Kidney epithelial cell (primary cell): ENCODE measurements at regions not wholly inside any gene's neighbourhood (a gene's known extent, or its start where the extent isn't known, plus 50 kb on each side); places are given as distances from the start of the nearest gene placed in this dataset.

Experiments used
- DNase-seq: peaks from one replicate; pipeline ENCODE4 v3.0.0-alpha.2; 2010; ENCODE audit warnings: low read depth
- H3K27me3 ChIP-seq: 2 replicates; pipeline ENCODE4 v1.6.0; 2011; ENCODE audit warnings: low read length; ENCODE audit not compliant: control insufficient read depth, insufficient read depth
- H3K36me3 ChIP-seq: 2 replicates; pipeline ENCODE4 v1.5.1; 2011; ENCODE audit warnings: low read length; ENCODE audit not compliant: control insufficient read depth, insufficient read depth
- H3K4me3 ChIP-seq: 2 replicates; pipeline ENCODE4 v1.5.1; 2011; ENCODE audit warnings: low read depth, mild to moderate bottlenecking, control low read depth, low read length
- TF ChIP-seq, protein P1 (sequence below): IDR thresholded peaks from 2 replicates; pipeline ENCODE4 v1.5.1; 2011; ENCODE audit warnings: mild to moderate bottlenecking, moderate library complexity, low read length, control low read depth, inconsistent platforms; ENCODE audit not compliant: insufficient read depth, poor library complexity, severe bottlenecking

DNA sequence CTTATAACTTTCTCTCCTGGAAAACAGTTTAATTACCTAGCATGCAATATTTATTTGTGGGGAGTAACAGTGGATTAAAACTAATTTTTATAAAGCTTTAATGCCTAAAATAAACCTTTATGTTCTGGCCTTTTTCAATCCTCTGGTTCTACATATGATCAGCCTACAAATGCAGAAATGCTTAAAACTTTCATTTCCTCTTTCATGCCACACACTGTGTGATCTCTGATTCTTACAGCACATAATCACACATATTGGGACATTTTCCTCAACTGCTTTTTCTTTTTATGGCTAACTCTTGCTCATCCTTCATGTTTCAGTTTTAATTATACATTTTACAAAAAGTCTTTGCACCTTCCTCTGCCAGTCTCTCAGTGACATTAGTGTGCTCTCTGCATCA lies 910.8 kb upstream of the SLITRK6 start:
- H3K4me3 ChIP-seq, result no peak overlapping the region
- no peaks in the 10 kb centered on the region for H3K36me3 ChIP-seq
- no peak for DNase-seq
- no peaks in the 10 kb centered on the region for H3K27me3 ChIP-seq
- TF ChIP-seq, protein P1, sequence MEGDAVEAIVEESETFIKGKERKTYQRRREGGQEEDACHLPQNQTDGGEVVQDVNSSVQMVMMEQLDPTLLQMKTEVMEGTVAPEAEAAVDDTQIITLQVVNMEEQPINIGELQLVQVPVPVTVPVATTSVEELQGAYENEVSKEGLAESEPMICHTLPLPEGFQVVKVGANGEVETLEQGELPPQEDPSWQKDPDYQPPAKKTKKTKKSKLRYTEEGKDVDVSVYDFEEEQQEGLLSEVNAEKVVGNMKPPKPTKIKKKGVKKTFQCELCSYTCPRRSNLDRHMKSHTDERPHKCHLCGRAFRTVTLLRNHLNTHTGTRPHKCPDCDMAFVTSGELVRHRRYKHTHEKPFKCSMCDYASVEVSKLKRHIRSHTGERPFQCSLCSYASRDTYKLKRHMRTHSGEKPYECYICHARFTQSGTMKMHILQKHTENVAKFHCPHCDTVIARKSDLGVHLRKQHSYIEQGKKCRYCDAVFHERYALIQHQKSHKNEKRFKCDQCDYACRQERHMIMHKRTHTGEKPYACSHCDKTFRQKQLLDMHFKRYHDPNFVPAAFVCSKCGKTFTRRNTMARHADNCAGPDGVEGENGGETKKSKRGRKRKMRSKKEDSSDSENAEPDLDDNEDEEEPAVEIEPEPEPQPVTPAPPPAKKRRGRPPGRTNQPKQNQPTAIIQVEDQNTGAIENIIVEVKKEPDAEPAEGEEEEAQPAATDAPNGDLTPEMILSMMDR, result no peak

- no peak overlapping the region for H3K4me3 ChIP-seq
- H3K27me3 ChIP-seq, result no peaks in the 10 kb centered on the region
- TF ChIP-seq, protein P1, result no peak
- DNase-seq, result no peak
- H3K36me3 ChIP-seq, result no peaks in the 10 kb centered on the region
These were observed 911.7 kb upstream of the SLITRK6 start for GRCh38 chr13:86710896-86711295.

- Histone ChIP-seq H3K27me3 (no peaks in the 10 kb centered on the region), H3K4me3 (no peak overlapping the region), H3K36me3 (no peaks in the 10 kb centered on the region)
- DNase-seq, result no peak
- TF ChIP-seq, protein P1, result no peak
These were observed 915.3 kb upstream of the SLITRK6 start for GRCh38 chr13:86714495-86714894.

GRCh38 chr13:86725105-86725504 lies 925.9 kb upstream of the SLITRK6 start:
- TF ChIP-seq, protein P1, result no peak
- DNase-seq, result no peak
- no peak overlapping the region for H3K4me3 ChIP-seq
- no peaks in the 10 kb centered on the region for H3K36me3 ChIP-seq
- no peaks in the 10 kb centered on the region for H3K27me3 ChIP-seq

- H3K4me3 ChIP-seq, result no peak overlapping the region
- TF ChIP-seq, protein P1, result no peak
- no peaks in the 10 kb centered on the region for H3K36me3 ChIP-seq
- DNase-seq, result no peak
- no peaks in the 10 kb centered on the region for H3K27me3 ChIP-seq
These were observed 930.0 kb upstream of the SLITRK6 start for GRCh38 chr13:86729206-86729605.

DNA sequence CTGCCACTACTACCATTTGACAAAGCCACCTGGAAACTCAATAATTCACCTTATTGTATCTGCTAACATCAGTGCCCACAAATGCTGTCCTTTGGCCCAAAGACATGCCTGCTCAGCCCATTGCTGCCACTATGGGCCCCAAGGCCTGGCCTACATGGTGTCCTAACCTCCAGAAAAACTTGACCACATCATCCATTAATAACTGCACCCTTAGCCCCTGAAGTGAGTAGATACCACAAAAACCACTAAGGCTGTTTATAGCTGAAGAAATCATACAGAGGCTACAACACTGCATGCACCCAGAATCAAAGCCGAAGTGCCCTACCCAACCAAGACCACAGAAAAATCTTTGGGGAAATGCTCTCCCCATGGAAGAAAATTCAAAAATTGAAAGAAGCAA lies 932.8 kb upstream of the SLITRK6 start:
- no peaks in the 10 kb centered on the region for H3K27me3 ChIP-seq
- DNase-seq, result no peak
- TF ChIP-seq, protein P1, result no peak
- H3K4me3 ChIP-seq, result no peak overlapping the region
- no peaks in the 10 kb centered on the region for H3K36me3 ChIP-seq
